ENCODE measurements at regions not wholly inside any gene's neighbourhood (a gene's known extent, or its start where the extent isn't known, plus 50 kb on each side); places are given as distances from the start of the nearest gene placed in this dataset.
"Not testable (repeated sequence)": the region's sequence is repeated elsewhere in the genome, so short reads cannot be mapped to it uniquely, and the experiment has no call there.

- TF ChIP-seq POLR2A, CTCF, POLR2AphosphoS5 (IDR thresholded peaks at IDR 0.05): not testable (repeated sequence)
These were observed 309.3 kb downstream of the TP53TG3F start for GRCh38 chr16:33768710-33769109.

All from transverse colon (tissue), 4 donors.